ENCODE measurements at regions not wholly inside any gene's neighbourhood (a gene's known extent, or its start where the extent isn't known, plus 50 kb on each side); places are given as distances from the start of the nearest gene placed in this dataset.
A peak's percentile ranks its signal among the peaks of the same experiment; 100 is the strongest.

DNA sequence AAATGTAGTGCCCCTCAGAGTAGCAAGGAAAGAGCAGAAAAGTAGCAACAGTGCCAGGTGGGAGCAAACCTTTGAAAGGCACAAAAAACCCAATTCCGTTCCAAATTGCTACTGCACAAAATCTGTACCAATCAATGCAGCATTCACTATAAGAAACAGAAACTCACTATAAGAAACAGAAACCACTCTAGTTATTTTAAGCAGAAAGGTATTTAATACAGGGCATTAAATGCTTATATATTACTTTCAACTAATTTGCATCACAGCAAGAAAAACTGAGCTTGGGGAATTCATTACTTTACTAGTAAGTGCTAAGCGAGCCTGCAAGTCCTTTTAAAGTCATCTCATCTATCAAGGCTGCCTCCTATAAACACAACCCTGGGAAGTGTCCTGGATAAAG is 116.5 kb upstream of the OLIG3 start:
- peaks cover 7% of the 10 kb centered on the region for H3K27me3 Mint-ChIP-seq (ENCODE audit: insufficient read depth, unreplicated experiment)
- H3K36me3 Mint-ChIP-seq (ENCODE audit: insufficient read depth, unreplicated experiment), result no peaks in the 10 kb centered on the region
- H3K27ac Mint-ChIP-seq (ENCODE audit: low read depth, unreplicated experiment), result no peak overlapping the region
- H3K4me3 Mint-ChIP-seq (ENCODE audit: unreplicated experiment), result no peak overlapping the region
- no peaks in the 10 kb centered on the region for H3K4me1 Mint-ChIP-seq (ENCODE audit: insufficient read depth, unreplicated experiment)
- H3K9me3 Mint-ChIP-seq (ENCODE audit: unreplicated experiment), result no peaks in the 10 kb centered on the region
- ChIA-PET CTCF (interaction anchor here (0.6 to 0.7 kb wide), 2 partner anchors 9 to 274 kb away, joined by 3 read pairs; no protein-coding TSS in a partner anchor), POLR2A (interaction anchor here (0.6 kb wide), 1 partner anchor 51 kb away, joined by 3 read pairs; no protein-coding TSS in a partner anchor)
- TF ChIP-seq, protein P1, sequence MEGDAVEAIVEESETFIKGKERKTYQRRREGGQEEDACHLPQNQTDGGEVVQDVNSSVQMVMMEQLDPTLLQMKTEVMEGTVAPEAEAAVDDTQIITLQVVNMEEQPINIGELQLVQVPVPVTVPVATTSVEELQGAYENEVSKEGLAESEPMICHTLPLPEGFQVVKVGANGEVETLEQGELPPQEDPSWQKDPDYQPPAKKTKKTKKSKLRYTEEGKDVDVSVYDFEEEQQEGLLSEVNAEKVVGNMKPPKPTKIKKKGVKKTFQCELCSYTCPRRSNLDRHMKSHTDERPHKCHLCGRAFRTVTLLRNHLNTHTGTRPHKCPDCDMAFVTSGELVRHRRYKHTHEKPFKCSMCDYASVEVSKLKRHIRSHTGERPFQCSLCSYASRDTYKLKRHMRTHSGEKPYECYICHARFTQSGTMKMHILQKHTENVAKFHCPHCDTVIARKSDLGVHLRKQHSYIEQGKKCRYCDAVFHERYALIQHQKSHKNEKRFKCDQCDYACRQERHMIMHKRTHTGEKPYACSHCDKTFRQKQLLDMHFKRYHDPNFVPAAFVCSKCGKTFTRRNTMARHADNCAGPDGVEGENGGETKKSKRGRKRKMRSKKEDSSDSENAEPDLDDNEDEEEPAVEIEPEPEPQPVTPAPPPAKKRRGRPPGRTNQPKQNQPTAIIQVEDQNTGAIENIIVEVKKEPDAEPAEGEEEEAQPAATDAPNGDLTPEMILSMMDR (IDR thresholded peaks at IDR 0.05; ENCODE audit: unreplicated experiment), result no peak
- DNase-seq (ENCODE audit: unreplicated experiment), result no peak
- BruUV-seq (replicated peaks), result no TSS peak
- intact Hi-C loops (cut with micrococcal nuclease), result no loop called here

DNA sequence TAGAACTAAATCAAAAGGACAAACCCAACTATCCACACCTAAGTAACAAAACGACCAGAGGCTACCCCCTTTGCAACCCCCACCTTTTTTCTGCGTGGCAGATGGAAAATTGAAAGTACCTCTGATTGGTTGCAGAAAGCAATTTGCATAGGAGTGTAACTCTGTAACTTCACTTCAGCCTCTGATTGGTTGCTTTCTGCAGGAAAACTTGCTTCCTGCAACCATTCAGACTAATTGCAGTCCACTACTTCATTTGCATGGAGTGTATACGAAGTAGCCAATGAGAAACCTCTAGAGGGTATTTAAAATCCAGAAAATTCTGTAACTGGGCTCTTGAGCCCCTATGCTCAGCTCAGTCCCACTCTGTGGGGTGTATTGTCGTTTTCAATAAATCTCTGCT is 129.1 kb upstream of the OLIG3 start:
- BruUV-seq (replicated peaks), result no TSS peak
- TF ChIP-seq, protein P1 (IDR thresholded peaks at IDR 0.05; ENCODE audit: unreplicated experiment), result no peak
- Mint-ChIP-seq H3K27me3 (ENCODE audit: insufficient read depth, unreplicated experiment) (peaks cover 16% of the 10 kb centered on the region), H3K36me3 (ENCODE audit: insufficient read depth, unreplicated experiment) (no peaks in the 10 kb centered on the region), H3K9me3 (ENCODE audit: unreplicated experiment) (no peaks in the 10 kb centered on the region), H3K27ac (ENCODE audit: low read depth, unreplicated experiment) (peak overlapping the region; percentile 13), H3K4me3 (ENCODE audit: unreplicated experiment) (no peak overlapping the region), H3K4me1 (ENCODE audit: insufficient read depth, unreplicated experiment) (no peaks in the 10 kb centered on the region)
- ChIA-PET CTCF (interaction anchor here (1.5 kb wide), 1 partner anchor 529 kb away, joined by 3 read pairs; no protein-coding TSS in a partner anchor), POLR2A (no interaction called here)
- intact Hi-C loops (cut with micrococcal nuclease), result no loop called here
- DNase-seq (ENCODE audit: unreplicated experiment), result no peak

DNA sequence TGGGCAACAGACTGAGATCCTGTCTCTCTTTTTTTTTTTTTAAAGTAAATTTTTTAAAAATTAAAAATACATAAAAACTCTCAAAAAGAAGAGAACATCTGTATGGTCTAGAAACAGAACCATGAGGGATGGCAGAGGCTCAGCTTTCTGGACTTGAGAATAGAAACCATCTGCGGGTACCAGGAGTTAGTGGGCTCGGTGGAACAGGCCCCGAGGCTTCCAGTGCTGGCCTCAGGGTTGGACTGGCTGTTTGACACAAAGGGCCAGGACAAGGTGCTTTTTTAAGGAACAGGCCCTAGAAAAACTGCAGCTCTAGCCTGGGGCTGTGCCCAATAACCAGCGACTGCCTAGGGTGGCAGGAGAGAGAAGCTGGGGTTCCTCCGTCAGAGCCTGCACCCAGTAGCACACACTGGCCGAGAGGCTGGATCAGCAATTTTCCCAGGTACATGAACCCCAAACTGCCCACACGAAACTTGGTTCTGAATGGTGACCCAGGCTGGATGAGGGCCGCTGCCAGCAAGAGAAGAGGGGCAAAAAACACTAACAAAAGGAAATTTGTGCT is 131.0 kb upstream of the OLIG3 start:
- no TSS peak for BruUV-seq (replicated peaks)
- intact Hi-C loops (cut with micrococcal nuclease), result no loop called here
- CTCF ChIA-PET, result interaction anchor here (0.6 kb wide), 1 partner anchor 83 kb away, joined by 6 read pairs; no protein-coding TSS in a partner anchor
- no peak for DNase-seq (ENCODE audit: unreplicated experiment)
- Mint-ChIP-seq H3K36me3 (ENCODE audit: insufficient read depth, unreplicated experiment) (no peaks in the 10 kb centered on the region), H3K9me3 (ENCODE audit: unreplicated experiment) (no peaks in the 10 kb centered on the region), H3K4me3 (ENCODE audit: unreplicated experiment) (no peak overlapping the region), H3K4me1 (ENCODE audit: insufficient read depth, unreplicated experiment) (no peaks in the 10 kb centered on the region), H3K27ac (ENCODE audit: low read depth, unreplicated experiment) (no peak overlapping the region), H3K27me3 (ENCODE audit: insufficient read depth, unreplicated experiment) (peaks cover 16% of the 10 kb centered on the region)
- POLR2A ChIA-PET, result no interaction called here
- TF ChIP-seq, protein P1 (IDR thresholded peaks at IDR 0.05; ENCODE audit: unreplicated experiment), result no peak

DNA sequence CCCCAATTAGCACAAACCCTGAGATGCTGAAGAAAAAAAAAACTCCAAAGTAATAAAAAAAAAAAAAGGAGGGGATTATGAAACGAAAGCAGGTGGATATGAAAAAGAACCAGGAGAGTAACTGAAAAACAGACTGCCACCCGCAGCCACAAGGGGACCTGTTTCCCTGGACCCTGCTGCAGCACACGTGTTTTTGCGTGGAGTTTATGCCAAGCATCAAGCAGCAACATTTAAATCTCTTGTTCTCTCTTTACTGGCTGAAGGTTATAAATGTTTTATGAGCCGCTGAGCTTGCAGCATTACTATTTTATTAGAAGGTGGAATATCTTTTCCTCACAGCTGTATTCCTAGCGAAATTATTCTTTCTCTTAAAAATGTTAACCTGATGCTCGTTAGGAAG is 131.6 kb upstream of the OLIG3 start:
- BruUV-seq (replicated peaks), result no TSS peak
- Mint-ChIP-seq H3K27me3 (ENCODE audit: insufficient read depth, unreplicated experiment) (peaks cover 16% of the 10 kb centered on the region), H3K9me3 (ENCODE audit: unreplicated experiment) (no peaks in the 10 kb centered on the region), H3K27ac (ENCODE audit: low read depth, unreplicated experiment) (no peak overlapping the region), H3K36me3 (ENCODE audit: insufficient read depth, unreplicated experiment) (no peaks in the 10 kb centered on the region), H3K4me1 (ENCODE audit: insufficient read depth, unreplicated experiment) (no peaks in the 10 kb centered on the region), H3K4me3 (ENCODE audit: unreplicated experiment) (no peak overlapping the region)
- DNase-seq (ENCODE audit: unreplicated experiment), result no peak
- intact Hi-C loops (cut with micrococcal nuclease), result no loop called here
- TF ChIP-seq, protein P1 (IDR thresholded peaks at IDR 0.05; ENCODE audit: unreplicated experiment), result no peak
- POLR2A ChIA-PET, result interaction anchor here (0.6 kb wide), 1 partner anchor 508 kb away, joined by 3 read pairs; no protein-coding TSS in a partner anchor
- CTCF ChIA-PET, result interaction anchor here (0.6 to 0.7 kb wide), 2 partner anchors 15 to 340 kb away, joined by 3 read pairs; no protein-coding TSS in a partner anchor

All from MCF 10A (cell line).